Karpas-422 (cell line): ENCODE measurements at regions not wholly inside any gene's neighbourhood (a gene's known extent, or its start where the extent isn't known, plus 50 kb on each side); places are given as distances from the start of the nearest gene placed in this dataset.

ENCODE experiments used
- DNase-seq: peaks from one replicate; pipeline ENCODE4 v3.0.0-alpha.2; 2015
- H2AFZ ChIP-seq: fragments of 200-600 bp; sonication (generic); 2 replicates; pipeline ENCODE4 v1.6.1; 2014; ENCODE audit warnings: antibody characterized with exemption, low read length, mixed read lengths
- H3K27ac ChIP-seq: fragments of 200-600 bp; sonication (generic); 2 replicates; pipeline ENCODE4 v1.5.1; 2014; ENCODE audit warnings: mild to moderate bottlenecking, low read length, moderate library complexity
- H3K27me3 ChIP-seq: fragments of 200-600 bp; sonication (generic); 2 replicates; pipeline ENCODE4 v1.6.1; 2014; ENCODE audit warnings: low read length, mixed read lengths
- H3K36me3 ChIP-seq: fragments of 200-600 bp; sonication (generic); 2 replicates; pipeline ENCODE4 v1.6.1; 2014; ENCODE audit warnings: low read length, mixed read lengths; ENCODE audit not compliant: insufficient read depth
- H3K4me1 ChIP-seq: fragments of 200-600 bp; sonication (generic); 2 replicates; pipeline ENCODE4 v1.6.1; 2014; ENCODE audit warnings: mild to moderate bottlenecking, low read length, mixed read lengths
- H3K4me2 ChIP-seq: fragments of 200-600 bp; sonication (generic); 2 replicates; pipeline ENCODE4 v1.6.1; 2014; ENCODE audit warnings: low read length, low read depth, mild to moderate bottlenecking; ENCODE audit not compliant: poor library complexity, severe bottlenecking
- H3K4me3 ChIP-seq: fragments of 200-600 bp; sonication (generic); 2 replicates; pipeline ENCODE4 v1.5.1; 2014; ENCODE audit warnings: mild to moderate bottlenecking, antibody characterized with exemption, low read length, mixed read lengths
- H3K79me2 ChIP-seq: fragments of 200-600 bp; sonication (generic); 2 replicates; pipeline ENCODE4 v1.6.1; 2014; ENCODE audit warnings: mild to moderate bottlenecking, low read length, mixed read lengths
- H3K9ac ChIP-seq: fragments of 200-600 bp; sonication (generic); 2 replicates; pipeline ENCODE4 v1.6.0; 2014; ENCODE audit warnings: low read length
- H3K9me2 ChIP-seq: fragments of 200-600 bp; sonication (generic), shearing (Covaris generic); replicated peaks from 2 replicates; pipeline ENCODE4 v1.6.0; 2014; ENCODE audit warnings: mild to moderate bottlenecking, low read length, moderate library complexity; ENCODE audit not compliant: insufficient read depth
- H3K9me3 ChIP-seq: fragments of 300-700, 200-600 bp; sonication (generic); 2 replicates; pipeline ENCODE4 v1.6.1; 2014; ENCODE audit warnings: low read length, mixed read lengths
- H4K20me1 ChIP-seq: fragments of 200-600 bp; sonication (generic); 2 replicates; pipeline ENCODE4 v1.6.1; 2014; ENCODE audit warnings: mild to moderate bottlenecking, antibody characterized with exemption, low read length, low read depth; ENCODE audit not compliant: insufficient read depth

GRCh38 chr6:103079867-103080266, 1686.4 kb downstream of the GRIK2 start:
- Histone ChIP-seq H4K20me1 (no peaks in the 10 kb centered on the region), H3K4me3 (no peak overlapping the region), H3K79me2 (no peaks in the 10 kb centered on the region), H3K27ac (no peak overlapping the region), H3K4me2 (no peak overlapping the region), H2AFZ (no peak overlapping the region), H3K9me2 (no peaks in the 10 kb centered on the region), H3K36me3 (no peaks in the 10 kb centered on the region), H3K4me1 (no peaks in the 10 kb centered on the region), H3K9me3 (no peaks in the 10 kb centered on the region; the same call in 1 of the 2 replicates), H3K9ac (no peak overlapping the region), H3K27me3 (no peaks in the 10 kb centered on the region)
- DNase-seq, result peak; percentile 42

- H3K9ac ChIP-seq, result no peak overlapping the region
- H3K27me3 ChIP-seq, result no peaks in the 10 kb centered on the region
- H3K27ac ChIP-seq, result no peak overlapping the region
- H4K20me1 ChIP-seq, result no peaks in the 10 kb centered on the region
- no peak overlapping the region for H3K4me2 ChIP-seq
- H3K4me1 ChIP-seq, result no peaks in the 10 kb centered on the region
- no peaks in the 10 kb centered on the region for H3K36me3 ChIP-seq
- no peak for DNase-seq
- H3K4me3 ChIP-seq, result no peak overlapping the region
- H3K9me3 ChIP-seq, result peaks cover 11% of the 10 kb centered on the region
- no peak overlapping the region for H2AFZ ChIP-seq
- H3K79me2 ChIP-seq, result no peaks in the 10 kb centered on the region
- H3K9me2 ChIP-seq, result no peaks in the 10 kb centered on the region
Observed at GRCh38 chr6:103062136-103062535, 1668.6 kb downstream of the GRIK2 start.

- Histone ChIP-seq H3K79me2 (no peaks in the 10 kb centered on the region), H4K20me1 (no peaks in the 10 kb centered on the region), H2AFZ (no peak overlapping the region), H3K9ac (no peak overlapping the region), H3K9me2 (no peaks in the 10 kb centered on the region), H3K27ac (no peak overlapping the region), H3K4me1 (peaks cover under 1% of the 10 kb centered on the region), H3K4me3 (no peak overlapping the region), H3K36me3 (no peaks in the 10 kb centered on the region), H3K4me2 (no peak overlapping the region), H3K9me3 (no peaks in the 10 kb centered on the region), H3K27me3 (no peaks in the 10 kb centered on the region)
- no peak for DNase-seq
Observed at GRCh38 chr6:103047567-103047966, 1654.1 kb downstream of the GRIK2 start.

DNA sequence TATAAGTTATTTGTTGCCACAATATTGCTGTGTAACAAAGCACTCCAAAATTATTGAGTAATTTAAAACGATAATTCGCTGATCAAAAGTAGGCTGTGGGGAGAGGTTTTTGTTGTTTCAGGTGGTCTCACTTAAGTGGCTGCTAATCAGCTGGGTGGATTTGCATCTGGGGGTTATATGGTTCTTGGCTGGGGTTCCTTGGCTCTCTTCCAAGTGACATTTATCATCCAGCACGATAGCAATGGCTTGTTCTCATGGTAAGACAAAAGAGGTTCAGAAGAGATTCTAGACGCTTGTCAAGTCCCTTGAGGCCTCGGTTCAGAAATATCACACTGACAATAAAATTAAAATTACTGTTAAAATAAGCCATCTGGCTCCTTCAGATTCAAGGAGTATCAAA, 1648.8 kb downstream of the GRIK2 start:
- H3K36me3 ChIP-seq, result no peaks in the 10 kb centered on the region
- H3K79me2 ChIP-seq, result no peaks in the 10 kb centered on the region
- H3K27ac ChIP-seq, result no peak overlapping the region
- H3K9me2 ChIP-seq, result no peaks in the 10 kb centered on the region
- H3K4me3 ChIP-seq, result no peak overlapping the region
- H2AFZ ChIP-seq, result no peak overlapping the region
- no peak overlapping the region for H3K9ac ChIP-seq
- H3K4me1 ChIP-seq, result peaks cover 7% of the 10 kb centered on the region
- H3K27me3 ChIP-seq, result no peaks in the 10 kb centered on the region
- no peaks in the 10 kb centered on the region for H4K20me1 ChIP-seq
- no peaks in the 10 kb centered on the region for H3K9me3 ChIP-seq
- no peak for DNase-seq
- no peak overlapping the region for H3K4me2 ChIP-seq

DNA sequence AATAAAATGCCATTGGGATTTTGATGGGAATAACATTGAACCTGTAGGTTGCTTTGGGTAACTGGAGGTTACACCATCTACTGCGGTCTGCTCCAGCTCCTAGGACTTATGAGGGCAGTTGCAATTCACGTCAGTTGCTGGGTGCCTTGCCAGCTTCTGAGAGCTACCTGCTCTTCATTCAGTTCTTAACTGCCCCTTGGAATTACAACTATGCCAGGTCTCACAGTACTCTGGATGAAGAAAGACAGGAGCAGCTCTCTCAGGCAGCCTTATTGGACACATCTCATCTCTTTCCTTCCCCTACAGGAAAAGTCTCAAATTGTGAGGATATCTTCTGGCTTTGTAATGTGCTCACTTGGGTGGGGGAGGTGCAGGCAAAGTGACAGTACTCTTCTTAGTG, 1643.3 kb downstream of the GRIK2 start:
- H4K20me1 ChIP-seq, result no peaks in the 10 kb centered on the region
- no peaks in the 10 kb centered on the region for H3K4me1 ChIP-seq
- no peaks in the 10 kb centered on the region for H3K9me3 ChIP-seq
- H3K27me3 ChIP-seq, result no peaks in the 10 kb centered on the region
- no peak for DNase-seq
- no peaks in the 10 kb centered on the region for H3K79me2 ChIP-seq
- no peak overlapping the region for H3K4me2 ChIP-seq
- H2AFZ ChIP-seq, result no peak overlapping the region
- no peak overlapping the region for H3K9ac ChIP-seq
- H3K4me3 ChIP-seq, result no peak overlapping the region
- no peaks in the 10 kb centered on the region for H3K36me3 ChIP-seq
- no peaks in the 10 kb centered on the region for H3K9me2 ChIP-seq
- H3K27ac ChIP-seq, result no peak overlapping the region

- Histone ChIP-seq H3K79me2 (no peaks in the 10 kb centered on the region), H3K27ac (no peak overlapping the region), H3K4me1 (no peaks in the 10 kb centered on the region), H4K20me1 (no peaks in the 10 kb centered on the region), H3K36me3 (no peaks in the 10 kb centered on the region), H3K9ac (no peak overlapping the region), H2AFZ (no peak overlapping the region), H3K27me3 (no peaks in the 10 kb centered on the region), H3K9me2 (no peaks in the 10 kb centered on the region), H3K9me3 (no peaks in the 10 kb centered on the region), H3K4me2 (no peak overlapping the region), H3K4me3 (no peak overlapping the region)
- no peak for DNase-seq
Observed at GRCh38 chr6:103027271-103027931, 1633.9 kb downstream of the GRIK2 start.

GRCh38 chr6:103018426-103018825, 1624.9 kb downstream of the GRIK2 start:
- Histone ChIP-seq H3K4me3 (no peak overlapping the region), H3K27ac (no peak overlapping the region), H3K9me3 (no peaks in the 10 kb centered on the region), H3K4me1 (no peaks in the 10 kb centered on the region), H3K9me2 (no peaks in the 10 kb centered on the region), H4K20me1 (no peaks in the 10 kb centered on the region), H3K9ac (no peak overlapping the region), H3K4me2 (no peak overlapping the region), H2AFZ (no peak overlapping the region), H3K36me3 (no peaks in the 10 kb centered on the region), H3K27me3 (no peaks in the 10 kb centered on the region), H3K79me2 (no peaks in the 10 kb centered on the region)
- DNase-seq, result no peak

DNA sequence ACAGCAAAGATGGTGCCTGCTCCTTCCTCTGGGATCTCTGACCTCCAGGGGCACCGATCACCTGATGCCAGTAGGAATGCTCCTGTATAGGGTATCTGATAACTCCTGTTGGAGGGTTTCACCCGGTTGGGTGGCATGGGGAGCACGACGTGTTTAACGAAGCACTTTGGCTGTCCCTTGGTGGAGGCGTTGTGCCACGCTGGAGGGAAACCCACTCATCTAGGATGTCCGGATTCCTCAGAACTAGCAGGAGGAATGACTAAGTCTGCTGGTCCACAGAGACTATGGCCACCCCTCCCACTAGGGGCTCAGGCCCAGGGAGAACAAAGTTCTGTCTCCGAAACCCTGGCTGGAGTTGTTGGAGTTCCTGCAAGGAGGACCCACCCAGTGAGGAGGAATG, 1624.4 kb downstream of the GRIK2 start:
- Histone ChIP-seq H3K4me3 (no peak overlapping the region), H2AFZ (no peak overlapping the region), H3K9me2 (no peaks in the 10 kb centered on the region)

More for the DNA sequence above, 1624.4 kb downstream of the GRIK2 start:
- Histone ChIP-seq H3K4me1 (no peaks in the 10 kb centered on the region), H3K9ac (no peak overlapping the region), H3K27me3 (no peaks in the 10 kb centered on the region), H3K27ac (no peak overlapping the region), H3K79me2 (no peaks in the 10 kb centered on the region), H4K20me1 (no peaks in the 10 kb centered on the region), H3K36me3 (no peaks in the 10 kb centered on the region), H3K9me3 (no peaks in the 10 kb centered on the region), H3K4me2 (no peak overlapping the region)
- DNase-seq, result no peak
